Daoy (cell line): ENCODE measurements at regions not wholly inside any gene's neighbourhood (a gene's known extent, or its start where the extent isn't known, plus 50 kb on each side); places are given as distances from the start of the nearest gene placed in this dataset.
A peak's percentile ranks its signal among the peaks of the same experiment; 100 is the strongest.

Experiments used
- DNase-seq: peaks from one replicate; pipeline ENCODE4 v3.0.0-alpha.2; 2015; ENCODE audit warnings: low read depth

- DNase-seq, result no peak
Measured at GRCh38 chr18:76771192-76771799, 51.1 kb upstream of the ZNF236 start.

GRCh38 chr18:76767954-76768353, 54.4 kb upstream of the ZNF236 start:
- DNase-seq, result no peak

- DNase-seq, result no peak
Measured at GRCh38 chr18:76766429-76766828, 55.9 kb upstream of the ZNF236 start.

GRCh38 chr18:76765649-76766048, 56.7 kb upstream of the ZNF236 start:
- DNase-seq, result peak; percentile 58

GRCh38 chr18:76764291-76764901, 58.0 kb upstream of the ZNF236 start:
- no peak for DNase-seq

- DNase-seq, result no peak
Measured at GRCh38 chr18:76759056-76759455, 63.3 kb upstream of the ZNF236 start.

- no peak for DNase-seq
Measured at GRCh38 chr18:76757925-76758324, 64.4 kb upstream of the ZNF236 start.

GRCh38 chr18:76757335-76757734, 65.0 kb upstream of the ZNF236 start:
- no peak for DNase-seq

- no peak for DNase-seq
Measured at GRCh38 chr18:76756531-76757253, 65.7 kb upstream of the ZNF236 start.

GRCh38 chr18:76754351-76754750, 68.0 kb upstream of the ZNF236 start:
- no peak for DNase-seq

GRCh38 chr18:76752400-76752799, 70.0 kb upstream of the ZNF236 start:
- DNase-seq, result no peak

- DNase-seq, result no peak
Measured at GRCh38 chr18:76750917-76751890, 71.2 kb upstream of the ZNF236 start.

- DNase-seq, result no peak
Measured at GRCh38 chr18:76750269-76750668, 72.1 kb upstream of the ZNF236 start.

- DNase-seq, result no peak
Measured at GRCh38 chr18:76747676-76748075, 74.7 kb upstream of the ZNF236 start.

- DNase-seq, result no peak
Measured at GRCh38 chr18:76741346-76741745, 81.0 kb upstream of the ZNF236 start.

GRCh38 chr18:76736309-76736708, 86.0 kb upstream of the ZNF236 start:
- no peak for DNase-seq

- DNase-seq, result no peak
Measured at GRCh38 chr18:76730901-76731300, 91.5 kb upstream of the ZNF236 start.

- DNase-seq, result no peak
Measured at GRCh38 chr18:76727589-76727988, 94.8 kb upstream of the ZNF236 start.

- DNase-seq, result no peak
Measured at GRCh38 chr18:76725445-76725844, 96.9 kb upstream of the ZNF236 start.

GRCh38 chr18:76722224-76723061, 99.9 kb upstream of the ZNF236 start:
- DNase-seq, result no peak
